Caco-2 (cell line): ENCODE measurements at regions not wholly inside any gene's neighbourhood (a gene's known extent, or its start where the extent isn't known, plus 50 kb on each side); places are given as distances from the start of the nearest gene placed in this dataset.

Experiments
- BruUV-seq: library from RNA; stranded (reverse); fragments of 400-500 nt; replicated peaks from 2 replicates; lab custom pipeline; 2021; lab: Mats Ljungman, UMichigan
- CTCF ChIA-PET: fragments of 300-600 bp; sonication (Branson Sonifier 250); formaldehyde crosslinking; loops from one replicate; lab custom pipeline; 2022; ENCODE audit warnings: antibody characterized with exemption; lab: Charles Lee
- POLR2A ChIA-PET: fragments of 300-600 bp; sonication (Branson Sonifier 250); formaldehyde crosslinking; loops from one replicate; lab custom pipeline; 2022; ENCODE audit warnings: antibody characterized with exemption; lab: Charles Lee
- DNase-seq, 2 experiments: peaks; one replicate each; pipeline versions ENCODE4 v3.0.0 to v3.0.0-alpha.2; 2020 to 2022
- H3K27me3 ChIP-seq: replicated peaks from 2 replicates; pipeline ENCODE4 v1.6.0; 2011; ENCODE audit warnings: low read length; ENCODE audit not compliant: control insufficient read depth, insufficient read depth
- H3K36me3 ChIP-seq: 2 replicates; pipeline ENCODE4 v1.5.1; 2011; ENCODE audit warnings: low read length; ENCODE audit not compliant: control insufficient read depth, insufficient read depth
- H3K4me1 ChIP-seq: fragments of 250-450 bp; sonication (Bioruptor Pico); 2 replicates; pipeline ENCODE4 v1.5.1; 2020; ENCODE audit warnings: mild to moderate bottlenecking
- H3K4me3 ChIP-seq: 2 replicates; pipeline ENCODE4 v1.5.1; 2011; ENCODE audit warnings: low read depth, mild to moderate bottlenecking, control low read depth, low read length
- H3K9me3 ChIP-seq: fragments of 250-450 bp; sonication (Bioruptor Pico); 2 replicates; pipeline ENCODE4 v1.5.1; 2020; ENCODE audit warnings: mild to moderate bottlenecking, moderate library complexity
- H3K27ac Mint-ChIP-seq: one replicate; pipeline ENCODE4 v1.8.0; 2022; ENCODE audit warnings: mixed read lengths; ENCODE audit not compliant: unreplicated experiment
- H3K27me3 Mint-ChIP-seq: one replicate; pipeline ENCODE4 v1.8.0; 2022; ENCODE audit warnings: mixed read lengths; ENCODE audit not compliant: insufficient read depth, unreplicated experiment
- H3K36me3 Mint-ChIP-seq: one replicate; pipeline ENCODE4 v1.8.0; 2022; ENCODE audit warnings: mild to moderate bottlenecking, mixed read lengths; ENCODE audit not compliant: insufficient read depth, unreplicated experiment
- H3K4me1 Mint-ChIP-seq: one replicate; pipeline ENCODE4 v1.8.0; 2022; ENCODE audit warnings: low read depth, mixed read lengths; ENCODE audit not compliant: unreplicated experiment
- H3K4me3 Mint-ChIP-seq: one replicate; pipeline ENCODE4 v1.8.0; 2022; ENCODE audit warnings: mild to moderate bottlenecking, moderate library complexity, mixed read lengths; ENCODE audit not compliant: unreplicated experiment
- H3K9me3 Mint-ChIP-seq: one replicate; pipeline ENCODE4 v1.8.0; 2022; ENCODE audit warnings: mixed read lengths; ENCODE audit not compliant: unreplicated experiment
- CTCF ChIP-seq, 2 experiments: fragments of 200-600 bp in 1 of 2; IDR thresholded peaks; 1 replicate in 1 of 2; 2 replicates in 1 of 2; pipeline versions ENCODE4 v1.5.1 to v1.8.0; 2011 to 2022; ENCODE audit warnings: antibody characterized with exemption in 1 of 2, control low read depth in 1 of 2, inconsistent platforms in 1 of 2, low read depth in 1 of 2, low read length in 1 of 2, mild to moderate bottlenecking in 1 of 2, moderate library complexity in 1 of 2; ENCODE audit not compliant: insufficient read depth in 1 of 2, severe bottlenecking in 1 of 2, unreplicated experiment in 1 of 2
- intact Hi-C: fragments of 100-400 bp; cut with micrococcal nuclease; formaldehyde crosslinking; loops from one replicate; pipeline ENCODE4 v1.10.0; 2022; ENCODE audit not compliant: unreplicated experiment

DNA sequence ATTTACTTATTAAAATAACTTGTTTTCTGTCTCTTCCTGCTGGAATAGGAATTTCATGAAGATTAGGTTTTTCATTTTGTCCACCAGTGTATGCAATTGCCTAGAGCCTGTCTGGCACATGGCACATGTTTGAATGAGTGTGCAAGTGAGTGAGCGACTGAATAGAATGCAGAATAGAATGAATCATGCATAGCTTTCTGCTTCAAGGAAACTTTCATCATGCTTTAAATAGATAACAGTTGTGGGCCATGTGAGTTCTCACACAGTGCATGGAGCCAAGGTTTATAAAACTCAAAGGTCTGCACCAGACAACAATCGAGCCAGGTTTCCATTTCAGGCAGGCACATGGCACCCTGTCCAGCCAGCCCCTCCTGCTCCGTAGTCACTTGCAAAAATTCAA, 74.2 kb upstream of the HECW1 start:
- no peak overlapping the region for H3K4me3 ChIP-seq
- Mint-ChIP-seq H3K4me3 (no peak overlapping the region), H3K27me3 (peaks cover 11% of the 10 kb centered on the region), H3K27ac (no peak overlapping the region), H3K4me1 (no peaks in the 10 kb centered on the region), H3K9me3 (peaks cover 10% of the 10 kb centered on the region), H3K36me3 (no peaks in the 10 kb centered on the region)
- BruUV-seq, result no TSS peak
- TF ChIP-seq CTCF (IDR thresholded peaks at IDR 0.05; ENCODE audit: insufficient read depth in 1 of 2, low read depth in 1 of 2, low read length in 1 of 2, severe bottlenecking in 1 of 2, unreplicated experiment in 1 of 2), result no peak
- CTCF ChIA-PET, result no interaction called here
- POLR2A ChIA-PET, result no interaction called here
- intact Hi-C loops, result no loop called here
- H3K4me1 ChIP-seq, result no peaks in the 10 kb centered on the region
- no peaks in the 10 kb centered on the region for H3K27me3 ChIP-seq
- peaks cover 6% of the 10 kb centered on the region; the same call in 1 of the 2 replicates for H3K9me3 ChIP-seq
- no peak for DNase-seq
- no peaks in the 10 kb centered on the region for H3K36me3 ChIP-seq

DNA sequence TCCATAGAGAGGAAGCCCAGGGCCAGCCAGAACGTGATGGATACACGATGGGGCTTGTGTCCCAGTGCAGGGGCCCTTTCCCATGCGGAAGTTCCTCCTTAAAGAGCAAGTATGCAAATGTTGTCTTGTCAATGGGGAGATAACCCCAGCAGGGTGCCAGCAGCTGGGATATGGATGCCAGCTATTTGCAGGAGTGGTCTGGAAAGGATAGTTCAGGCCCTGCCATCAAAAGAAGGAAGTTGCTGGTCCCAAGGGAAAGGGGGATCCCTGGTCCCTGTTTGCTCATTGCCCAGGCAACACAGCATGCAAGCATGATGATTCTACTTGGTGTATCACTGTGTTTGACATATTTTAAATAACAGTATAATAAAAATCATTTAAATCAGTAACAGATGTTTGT, 73.1 kb upstream of the HECW1 start:
- Mint-ChIP-seq H3K4me3 (no peak overlapping the region), H3K4me1 (no peaks in the 10 kb centered on the region), H3K27ac (no peak overlapping the region), H3K36me3 (no peaks in the 10 kb centered on the region), H3K9me3 (peaks cover 7% of the 10 kb centered on the region), H3K27me3 (peaks cover 15% of the 10 kb centered on the region)
- TF ChIP-seq CTCF (IDR thresholded peaks at IDR 0.05; ENCODE audit: insufficient read depth in 1 of 2, low read depth in 1 of 2, low read length in 1 of 2, severe bottlenecking in 1 of 2, unreplicated experiment in 1 of 2), result no peak
- intact Hi-C loops, result no loop called here
- no TSS peak for BruUV-seq
- H3K36me3 ChIP-seq, result no peaks in the 10 kb centered on the region
- no peaks in the 10 kb centered on the region for H3K4me1 ChIP-seq
- ChIA-PET POLR2A (no interaction called here), CTCF (no interaction called here)
- H3K9me3 ChIP-seq, result peaks cover 6% of the 10 kb centered on the region; the same call in 1 of the 2 replicates
- no peak overlapping the region for H3K4me3 ChIP-seq
- DNase-seq, result no peak
- no peaks in the 10 kb centered on the region for H3K27me3 ChIP-seq

- POLR2A ChIA-PET, result no interaction called here
- Mint-ChIP-seq H3K27me3 (peaks cover 11% of the 10 kb centered on the region), H3K4me3 (no peak overlapping the region), H3K9me3 (no peaks in the 10 kb centered on the region), H3K36me3 (no peaks in the 10 kb centered on the region), H3K27ac (no peak overlapping the region), H3K4me1 (no peaks in the 10 kb centered on the region)
- no peak for TF ChIP-seq CTCF (IDR thresholded peaks at IDR 0.05; ENCODE audit: insufficient read depth in 1 of 2, low read depth in 1 of 2, low read length in 1 of 2, severe bottlenecking in 1 of 2, unreplicated experiment in 1 of 2)
- no peaks in the 10 kb centered on the region for H3K27me3 ChIP-seq
- BruUV-seq, result no TSS peak
- H3K4me1 ChIP-seq, result no peaks in the 10 kb centered on the region
- no peak for DNase-seq
- no peaks in the 10 kb centered on the region for H3K36me3 ChIP-seq
- no peak overlapping the region for H3K4me3 ChIP-seq
- peaks cover 6% of the 10 kb centered on the region; the same call in 1 of the 2 replicates for H3K9me3 ChIP-seq
- intact Hi-C loops, result no loop called here
- CTCF ChIA-PET, result no interaction called here
Observed at GRCh38 chr7:43040461-43040860, 72.0 kb upstream of the HECW1 start.
